CD14-positive monocyte (primary cell): ENCODE measurements at regions not wholly inside any gene's neighbourhood (a gene's known extent, or its start where the extent isn't known, plus 50 kb on each side); places are given as distances from the start of the nearest gene placed in this dataset.

Experiments used
- DNase-seq, 3 donors: peaks; one replicate each; pipeline ENCODE4 v3.0.0-alpha.2; 2011 to 2022
- H2AFZ ChIP-seq: 2 replicates; pipeline ENCODE4 v1.6.0; 2012; ENCODE audit warnings: mild to moderate bottlenecking, low read depth, low read length, inconsistent platforms; ENCODE audit not compliant: insufficient read depth, poor library complexity, severe bottlenecking
- H3K27ac ChIP-seq, 2 donors: 1 replicate in 1 of 2; 2 replicates in 1 of 2; pipeline ENCODE4 v1.5.1; 2012 to 2013; ENCODE audit warnings: low read length in 2 of 2, control low read depth in 1 of 2, inconsistent platforms in 1 of 2, low read depth in 1 of 2, mild to moderate bottlenecking in 1 of 2
- H3K27me3 ChIP-seq, 2 donors: one replicate each; pipeline versions ENCODE4 v1.6.0 to v1.6.1; 2011 to 2013; ENCODE audit warnings: low read length in 2 of 2; ENCODE audit not compliant: control insufficient read depth in 2 of 2, insufficient read depth in 2 of 2
- H3K36me3 ChIP-seq, 2 donors: replicated peaks in 1 of 2; 1 replicate in 1 of 2; 2 replicates in 1 of 2; pipeline versions ENCODE4 v1.5.1 to v1.6.1; 2012 to 2013; ENCODE audit warnings: low read length in 2 of 2, control low read depth in 1 of 2, inconsistent platforms in 1 of 2, mild to moderate bottlenecking in 1 of 2; ENCODE audit not compliant: insufficient read depth in 2 of 2, control insufficient read depth in 1 of 2
- H3K4me1 ChIP-seq, 2 donors: 1 replicate in 1 of 2; 2 replicates in 1 of 2; pipeline versions ENCODE4 v1.5.1 to v1.6.1; 2012 to 2013; ENCODE audit warnings: low read length in 2 of 2, control low read depth in 1 of 2, inconsistent platforms in 1 of 2, mild to moderate bottlenecking in 1 of 2, moderate library complexity in 1 of 2; ENCODE audit not compliant: insufficient read depth in 2 of 2, control insufficient read depth in 1 of 2
- H3K4me2 ChIP-seq: replicated peaks from 2 replicates; pipeline ENCODE3; 2012; ENCODE audit warnings: low read length, moderate library complexity, mild to moderate bottlenecking; ENCODE audit not compliant: poor library complexity, severe bottlenecking; ENCODE audit errors: extremely low read depth
- H3K4me3 ChIP-seq, 3 experiments: fragments of 200-600 bp in 1 of 3; sonication (generic) in 1 of 3; replicated peaks in 1 of 3; 1 replicate in 2 of 3; 2 replicates in 1 of 3; pipeline ENCODE4 v1.5.1; 2011 to 2013; ENCODE audit warnings: low read length in 3 of 3, mild to moderate bottlenecking in 3 of 3, control low read depth in 2 of 3, low read depth in 2 of 3, inconsistent platforms in 1 of 3, moderate library complexity in 1 of 3
- H3K79me2 ChIP-seq: 2 replicates; pipeline ENCODE4 v1.6.0; 2012; ENCODE audit warnings: mild to moderate bottlenecking, control low read depth, inconsistent platforms, low read length, moderate library complexity; ENCODE audit not compliant: insufficient read depth
- H3K9ac ChIP-seq: 2 replicates; pipeline ENCODE4 v1.6.0; 2017; ENCODE audit warnings: low read length, mild to moderate bottlenecking; ENCODE audit not compliant: insufficient read depth, poor library complexity, severe bottlenecking
- H3K9me3 ChIP-seq, 2 donors: replicated peaks in 1 of 2; 1 replicate in 1 of 2; 2 replicates in 1 of 2; pipeline versions ENCODE4 v1.5.1 to v1.6.1; 2012 to 2013; ENCODE audit warnings: low read length in 2 of 2, control low read depth in 1 of 2; ENCODE audit not compliant: control insufficient read depth in 1 of 2, insufficient read depth in 1 of 2
- H4K20me1 ChIP-seq: 2 replicates; pipeline ENCODE4 v1.6.0; 2012; ENCODE audit warnings: mild to moderate bottlenecking, low read length, control low read depth, moderate library complexity; ENCODE audit not compliant: insufficient read depth
- H3K27ac Mint-ChIP-seq, 7 donors: one replicate each; pipeline ENCODE4 v1.8.0; 2020; ENCODE audit warnings: mild to moderate bottlenecking in 7 of 7, mixed read lengths in 7 of 7, moderate library complexity in 6 of 7, inconsistent platforms in 2 of 7
- H3K27me3 Mint-ChIP-seq, 3 donors: one replicate each; pipeline ENCODE4 v1.8.0; 2021 to 2022; ENCODE audit warnings: low read depth in 3 of 3, mild to moderate bottlenecking in 3 of 3, mixed read lengths in 3 of 3, moderate library complexity in 3 of 3, inconsistent platforms in 1 of 3
- H3K36me3 Mint-ChIP-seq, 2 donors: one replicate each; pipeline ENCODE4 v1.8.0; 2020; ENCODE audit warnings: mixed read lengths in 2 of 2, inconsistent platforms in 1 of 2, mild to moderate bottlenecking in 1 of 2
- H3K4me1 Mint-ChIP-seq: one replicate; pipeline ENCODE4 v1.8.0; 2020; ENCODE audit warnings: mild to moderate bottlenecking, mixed read lengths
- H3K4me3 Mint-ChIP-seq, 2 donors: one replicate each; pipeline ENCODE4 v1.8.0; 2020; ENCODE audit warnings: mild to moderate bottlenecking in 2 of 2, mixed read lengths in 2 of 2, moderate library complexity in 1 of 2
- H3K9me3 Mint-ChIP-seq, 7 donors: one replicate each; pipeline ENCODE4 v1.8.0; 2020 to 2022; ENCODE audit warnings: mixed read lengths in 7 of 7, mild to moderate bottlenecking in 6 of 7, moderate library complexity in 6 of 7, inconsistent platforms in 2 of 7
- WGBS: methylation state at CpG from one replicate; pipeline ENCODE4 v1.1.5; 2013; ENCODE audit warnings: missing lambda C conversion rate; ENCODE audit not compliant: insufficient coverage; 5-methylcytosine and 5-hydroxymethylcytosine counted together
- intact Hi-C, 2 donors: fragments of 100-400 bp; cut with micrococcal nuclease; formaldehyde crosslinking; loops; one replicate each; pipeline versions ENCODE4 v1.15.0 to v1.15.1; 2023
- TF ChIP-seq, protein P1 (sequence below): fragments of 200-600 bp; IDR thresholded peaks from one replicate; pipeline ENCODE4 v1.8.0; 2022; ENCODE audit warnings: antibody characterized with exemption, mild to moderate bottlenecking

DNA sequence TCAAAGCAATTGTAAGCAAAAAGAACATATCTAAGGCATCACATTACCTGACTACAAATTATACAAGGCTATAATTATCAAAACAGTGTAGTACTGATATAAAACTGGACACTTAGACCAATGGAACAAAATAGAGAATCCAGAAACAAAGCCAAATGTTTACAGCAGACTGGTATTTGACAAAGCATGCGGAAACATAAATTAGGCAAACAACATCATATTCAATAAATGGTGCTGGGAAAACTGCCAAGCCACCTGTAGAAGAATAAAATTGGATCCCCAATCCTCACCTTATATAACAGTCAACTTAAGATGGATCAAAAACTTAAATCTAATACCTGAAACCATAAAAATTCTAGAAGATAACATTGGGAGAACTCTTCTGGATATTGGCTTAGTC, 240.8 kb upstream of the POM121L12 start:
- H4K20me1 ChIP-seq: no peaks in the 10 kb centered on the region
- no peaks in the 10 kb centered on the region for H3K27me3 ChIP-seq
- Mint-ChIP-seq H3K4me3 (no peak overlapping the region), H3K9me3 (peaks cover 2 to 11% (median 6%) of the 10 kb centered on the region in 7 donors), H3K4me1 (no peaks in the 10 kb centered on the region), H3K27me3 (peaks cover 0 to 2% (median 0%) of the 10 kb centered on the region in 3 donors), H3K36me3 (no peaks in the 10 kb centered on the region), H3K27ac (no peak overlapping the region)
- H3K9ac ChIP-seq: no peak overlapping the region
- H3K9me3 ChIP-seq: peaks cover 7 to 20% of the 10 kb centered on the region in 2 donors
- DNase-seq: no peak
- H3K4me1 ChIP-seq: no peaks in the 10 kb centered on the region
- intact Hi-C loops: no loop called here
- H3K79me2 ChIP-seq: no peaks in the 10 kb centered on the region
- H3K4me2 ChIP-seq: no peak overlapping the region
- no peak overlapping the region for H3K4me3 ChIP-seq
- TF ChIP-seq, protein P1, sequence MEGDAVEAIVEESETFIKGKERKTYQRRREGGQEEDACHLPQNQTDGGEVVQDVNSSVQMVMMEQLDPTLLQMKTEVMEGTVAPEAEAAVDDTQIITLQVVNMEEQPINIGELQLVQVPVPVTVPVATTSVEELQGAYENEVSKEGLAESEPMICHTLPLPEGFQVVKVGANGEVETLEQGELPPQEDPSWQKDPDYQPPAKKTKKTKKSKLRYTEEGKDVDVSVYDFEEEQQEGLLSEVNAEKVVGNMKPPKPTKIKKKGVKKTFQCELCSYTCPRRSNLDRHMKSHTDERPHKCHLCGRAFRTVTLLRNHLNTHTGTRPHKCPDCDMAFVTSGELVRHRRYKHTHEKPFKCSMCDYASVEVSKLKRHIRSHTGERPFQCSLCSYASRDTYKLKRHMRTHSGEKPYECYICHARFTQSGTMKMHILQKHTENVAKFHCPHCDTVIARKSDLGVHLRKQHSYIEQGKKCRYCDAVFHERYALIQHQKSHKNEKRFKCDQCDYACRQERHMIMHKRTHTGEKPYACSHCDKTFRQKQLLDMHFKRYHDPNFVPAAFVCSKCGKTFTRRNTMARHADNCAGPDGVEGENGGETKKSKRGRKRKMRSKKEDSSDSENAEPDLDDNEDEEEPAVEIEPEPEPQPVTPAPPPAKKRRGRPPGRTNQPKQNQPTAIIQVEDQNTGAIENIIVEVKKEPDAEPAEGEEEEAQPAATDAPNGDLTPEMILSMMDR: no peak
- WGBS: no CpG with 5 or more reads among the region's 1 CpG
- no peak overlapping the region for H3K27ac ChIP-seq
- no peaks in the 10 kb centered on the region for H3K36me3 ChIP-seq
- no peak overlapping the region for H2AFZ ChIP-seq

DNA sequence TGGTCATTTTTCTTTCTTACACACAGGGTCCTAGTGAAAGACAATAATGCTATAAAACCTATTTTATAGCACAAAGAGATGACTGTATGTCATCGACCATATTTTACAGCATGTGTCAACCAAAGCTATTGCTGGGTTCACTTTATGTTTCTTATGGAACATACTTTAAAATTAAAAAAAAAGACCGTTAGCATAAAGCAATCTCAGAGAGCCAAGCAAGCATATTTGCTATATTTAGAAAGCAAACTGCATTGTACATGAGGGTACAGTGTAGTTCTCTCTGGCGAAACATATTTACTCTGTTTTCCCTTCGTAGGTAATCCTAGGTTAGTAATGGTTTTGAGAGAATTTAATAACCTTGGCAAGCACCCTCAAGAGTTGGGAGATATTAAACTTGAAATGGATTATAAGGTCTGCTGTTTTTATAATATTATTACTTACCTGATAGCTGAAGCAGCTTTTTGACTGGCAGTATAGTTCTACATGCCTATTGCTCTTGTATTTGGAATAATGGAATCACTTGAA, 244.2 kb upstream of the POM121L12 start:
- no CpG with 5 or more reads among the region's 4 CpGs for WGBS
- H3K9me3 ChIP-seq: peaks cover 6 to 8% of the 10 kb centered on the region in 2 donors
- H3K4me1 ChIP-seq: no peaks in the 10 kb centered on the region
- peaks cover 0 to 2% (median 0%) of the 10 kb centered on the region in 3 donors for H3K27me3 Mint-ChIP-seq
- no peak overlapping the region for H3K9ac ChIP-seq
- H3K27me3 ChIP-seq: no peaks in the 10 kb centered on the region
- no peaks in the 10 kb centered on the region for H3K4me1 Mint-ChIP-seq
- H3K79me2 ChIP-seq: no peaks in the 10 kb centered on the region
- no peak overlapping the region for H3K4me2 ChIP-seq
- no peak overlapping the region for H3K27ac ChIP-seq
- no peak overlapping the region for H3K4me3 Mint-ChIP-seq
- intact Hi-C loops: no loop called here
- H2AFZ ChIP-seq: no peak overlapping the region
- DNase-seq: no peak
- no peaks in the 10 kb centered on the region for H3K36me3 ChIP-seq
- no peaks in the 10 kb centered on the region for H3K36me3 Mint-ChIP-seq
- H3K9me3 Mint-ChIP-seq: peaks cover 0 to 13% (median 8%) of the 10 kb centered on the region in 7 donors
- H3K4me3 ChIP-seq: no peak overlapping the region
- no peak overlapping the region for H3K27ac Mint-ChIP-seq
- H4K20me1 ChIP-seq: no peaks in the 10 kb centered on the region
- TF ChIP-seq, protein P1: no peak
